HG03521 (cell line): ENCODE measurements at regions not wholly inside any gene's neighbourhood (a gene's known extent, or its start where the extent isn't known, plus 50 kb on each side); places are given as distances from the start of the nearest gene placed in this dataset.

Experiments used
- ATAC-seq: cut with Tn5 transposase; IDR thresholded peaks from one replicate; pipeline ENCODE4 v1.9.1; 2021; ENCODE audit warnings: mild to moderate bottlenecking, moderate library complexity; ENCODE audit not compliant: unreplicated experiment

DNA sequence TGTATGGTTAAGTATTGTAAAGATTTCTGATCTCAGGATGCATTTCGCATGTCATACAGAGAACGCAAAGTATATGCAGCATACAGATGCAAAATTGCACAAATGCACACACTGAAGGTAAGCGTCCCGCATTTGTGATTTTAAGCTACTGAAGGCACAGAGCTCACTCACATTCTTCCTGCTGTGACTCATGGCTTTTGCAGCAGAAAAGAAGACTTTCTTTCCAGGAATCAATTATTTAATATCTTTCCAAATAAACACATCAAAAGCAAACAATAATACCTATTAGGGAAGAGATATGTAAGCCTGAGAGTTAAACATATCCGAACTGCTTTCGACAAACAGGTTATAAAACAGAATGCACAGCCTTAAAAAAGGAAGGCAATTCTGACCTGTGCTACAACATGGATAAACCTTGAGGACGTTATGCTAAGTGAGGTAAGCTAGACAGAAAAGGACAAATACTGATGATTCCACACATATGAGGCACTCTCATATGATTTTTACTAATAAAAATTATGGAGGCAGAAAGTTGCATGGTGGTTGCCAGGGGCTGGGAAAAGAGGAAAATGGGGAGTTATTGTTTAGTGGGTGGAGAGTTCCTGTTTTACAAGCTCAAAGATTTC, 109.0 kb downstream of the TFAP2A start:
- no peak for ATAC-seq

DNA sequence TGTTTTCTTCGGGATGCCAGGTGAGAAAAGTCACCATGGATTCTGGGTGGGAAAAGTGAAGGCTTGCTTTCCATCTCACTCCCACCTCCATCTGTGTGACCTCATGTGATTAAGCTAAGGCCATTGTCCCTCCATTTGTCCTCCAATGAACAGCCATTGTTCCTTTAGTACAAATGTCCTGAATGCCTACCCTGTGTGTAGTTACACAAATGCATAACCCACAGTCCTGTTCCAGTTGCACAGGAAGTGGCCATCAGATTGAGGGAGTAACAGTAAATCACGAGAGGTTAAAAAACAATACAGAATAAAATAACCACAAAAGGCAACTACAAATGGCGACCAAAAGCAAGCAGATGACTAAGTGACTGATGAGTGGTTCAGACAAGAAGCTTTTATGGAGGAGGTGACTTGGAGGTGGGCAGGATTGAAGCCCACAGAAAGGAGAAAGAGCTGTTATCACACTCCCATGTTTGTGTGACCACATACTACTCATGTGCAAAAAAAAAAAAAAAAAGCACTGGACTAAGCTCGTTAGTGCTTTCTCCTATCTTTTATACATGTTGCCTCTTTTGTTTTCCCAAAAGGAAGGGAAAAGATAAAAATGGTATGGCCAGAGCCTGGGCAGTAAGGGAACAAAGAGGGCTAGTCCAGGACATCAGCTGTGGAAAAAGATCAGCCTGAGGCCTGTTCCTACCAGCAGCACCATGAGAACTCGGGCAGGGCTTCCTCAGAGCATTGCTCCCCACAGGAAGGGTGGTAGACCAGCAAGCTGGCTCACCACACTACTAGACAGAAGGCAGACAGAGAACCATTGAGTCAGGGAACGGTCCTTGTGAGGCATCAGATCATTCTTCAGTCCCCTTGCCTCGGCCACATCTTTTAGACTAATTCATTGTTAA, 111.0 kb downstream of the TFAP2A start:
- ATAC-seq: no peak

DNA sequence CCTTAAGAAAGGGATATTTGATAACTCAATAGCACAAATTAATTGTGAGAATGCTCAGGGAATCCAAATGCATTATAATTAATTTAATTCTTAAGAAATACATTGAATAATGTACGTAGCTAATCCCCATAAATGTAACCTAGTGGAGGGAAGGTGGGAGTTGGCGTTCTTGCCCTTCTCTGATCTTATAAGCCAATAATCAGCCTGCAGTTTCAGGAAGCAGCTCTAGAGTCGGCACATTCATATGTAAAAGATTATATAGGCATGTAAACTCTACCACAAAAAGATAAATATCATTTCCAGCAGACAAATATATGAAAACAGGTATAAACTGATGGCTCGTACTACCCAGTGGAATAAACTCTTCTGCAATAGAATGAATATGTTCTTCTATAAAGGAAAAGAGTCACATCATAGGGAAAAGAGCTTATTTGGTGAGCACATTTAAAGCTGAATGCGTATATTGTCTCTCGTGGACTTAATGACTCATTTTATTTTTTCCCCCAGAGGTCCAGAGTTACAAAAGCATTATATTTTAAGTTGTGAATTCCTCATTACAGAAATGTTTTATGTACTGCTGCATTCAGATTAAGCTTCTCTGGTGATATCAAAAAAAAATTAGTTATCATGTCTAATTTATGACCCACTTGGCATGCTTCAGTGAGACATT, 112.2 kb downstream of the TFAP2A start:
- ATAC-seq: no peak

DNA sequence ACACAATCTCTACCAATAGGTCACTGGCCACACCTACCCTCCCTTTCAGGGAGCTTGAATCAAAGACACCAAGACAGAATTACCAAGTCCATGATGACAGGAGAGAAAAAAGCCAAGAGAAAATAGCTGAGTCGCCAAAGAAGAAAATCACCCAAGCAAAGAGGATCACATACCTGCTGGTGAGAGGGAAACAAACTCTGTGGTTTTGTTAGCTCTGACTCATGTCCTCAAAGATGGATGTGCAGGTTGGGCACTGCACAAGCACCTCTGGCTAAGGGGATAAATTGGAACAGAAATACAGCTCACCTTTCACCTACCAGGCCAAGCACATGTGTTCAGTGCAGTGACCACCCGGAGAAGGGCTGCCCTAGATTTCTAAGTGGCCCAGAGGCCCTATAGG, 114.8 kb downstream of the TFAP2A start:
- ATAC-seq: no peak

DNA sequence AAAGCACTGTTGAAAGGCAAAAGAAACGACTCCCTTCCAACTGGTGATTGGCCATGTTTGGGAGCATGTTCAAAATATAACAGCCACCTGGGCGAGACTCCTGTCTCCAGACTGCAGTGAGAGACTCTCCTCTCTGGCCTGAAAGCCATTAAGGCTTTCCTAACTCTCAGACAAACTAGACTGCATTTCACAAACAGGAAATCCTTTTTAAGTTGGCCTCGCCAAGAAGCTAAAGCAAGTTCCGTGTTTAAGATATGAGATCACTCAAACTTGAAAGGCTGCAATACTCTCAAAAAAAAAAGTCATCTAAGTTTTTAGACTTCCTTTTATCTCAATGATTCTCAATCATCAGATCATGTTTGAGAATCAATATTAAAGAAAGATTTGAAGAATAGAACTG, 117.0 kb downstream of the TFAP2A start:
- no peak for ATAC-seq

DNA sequence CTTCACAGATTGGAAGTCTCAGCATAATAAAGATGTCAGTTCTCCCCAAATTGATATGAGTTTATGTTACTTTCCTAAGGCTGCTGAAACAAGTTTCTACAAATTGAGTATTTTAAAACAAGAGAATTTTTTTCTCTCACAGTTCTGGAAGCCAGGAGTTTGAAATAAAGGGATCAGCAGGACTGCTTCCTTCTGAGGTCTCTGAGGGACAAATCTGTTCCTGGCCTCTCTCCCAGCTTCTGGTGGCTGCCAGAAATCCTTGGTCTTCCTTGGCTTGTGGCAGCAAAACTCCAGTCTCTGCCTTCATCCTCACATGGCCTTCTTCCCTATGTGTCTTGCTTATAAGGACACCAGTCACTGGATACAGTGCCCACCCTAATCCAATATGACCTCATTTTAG, 136.1 kb downstream of the TFAP2A start:
- ATAC-seq: no peak

DNA sequence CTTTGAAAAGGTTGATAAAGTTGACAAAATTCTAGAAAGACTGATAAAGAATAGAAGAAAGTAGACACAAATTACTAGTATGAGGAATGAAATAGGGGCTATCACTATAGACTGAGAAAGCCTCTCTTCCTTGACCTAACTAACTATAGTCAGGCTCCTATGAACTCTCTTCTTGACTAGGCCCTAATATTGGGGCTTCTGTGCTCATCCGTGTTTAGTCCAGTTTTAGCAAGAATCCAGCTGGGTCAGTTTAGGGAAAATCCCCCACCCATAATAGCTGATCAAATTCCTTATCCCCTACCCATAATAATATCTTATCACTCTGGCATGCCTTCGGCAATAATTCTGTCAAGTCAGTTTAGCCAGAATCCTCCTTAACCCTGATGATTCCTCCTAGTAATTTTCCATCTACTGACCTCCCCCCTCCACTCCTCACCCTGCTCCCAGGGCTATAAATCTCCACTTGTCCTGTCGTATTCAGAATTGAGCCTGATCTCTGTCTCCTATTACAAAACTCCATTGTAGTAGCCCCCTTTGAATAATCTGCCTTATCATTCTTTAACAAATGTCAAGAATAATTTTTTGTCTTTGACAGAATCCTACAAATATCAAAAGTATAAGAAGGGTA, 138.1 kb downstream of the TFAP2A start:
- no peak for ATAC-seq

DNA sequence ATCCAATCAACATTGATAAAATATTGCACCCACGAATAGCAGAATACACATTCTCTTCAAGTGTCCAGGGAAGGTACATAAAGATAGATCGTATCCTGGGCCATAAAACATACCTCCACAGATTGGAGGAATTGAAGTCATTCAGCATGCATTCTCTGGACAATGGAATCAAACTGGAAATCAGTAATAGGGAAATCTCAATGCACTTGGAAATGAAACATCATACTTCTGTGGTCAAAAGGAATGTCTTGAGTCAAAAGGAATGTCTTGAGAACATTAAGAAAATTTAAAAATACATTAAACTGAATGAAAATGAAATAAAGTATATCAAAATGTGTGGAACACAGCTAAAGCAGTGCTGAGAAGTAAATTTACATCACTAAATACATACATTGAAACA, 138.8 kb downstream of the TFAP2A start:
- ATAC-seq: no peak

DNA sequence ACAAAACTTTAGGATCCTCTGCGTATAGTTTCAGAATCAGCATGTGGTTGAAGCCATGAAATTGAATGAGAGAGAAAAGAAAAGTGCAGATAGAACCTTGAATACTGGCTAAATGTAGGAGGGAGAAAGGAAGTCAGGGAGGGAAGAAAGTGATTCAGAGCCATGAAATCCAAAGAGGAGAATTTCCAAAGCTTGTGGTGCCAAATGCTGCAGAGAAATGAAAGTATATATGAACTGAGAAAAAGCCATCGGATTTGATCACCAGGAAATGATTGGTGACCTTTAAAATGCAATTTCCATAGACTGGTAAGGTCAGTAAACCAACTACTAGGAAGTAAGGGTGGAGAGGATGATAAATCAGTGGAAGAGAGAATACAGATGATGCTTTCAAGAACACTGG, 142.3 kb downstream of the TFAP2A start:
- no peak for ATAC-seq

DNA sequence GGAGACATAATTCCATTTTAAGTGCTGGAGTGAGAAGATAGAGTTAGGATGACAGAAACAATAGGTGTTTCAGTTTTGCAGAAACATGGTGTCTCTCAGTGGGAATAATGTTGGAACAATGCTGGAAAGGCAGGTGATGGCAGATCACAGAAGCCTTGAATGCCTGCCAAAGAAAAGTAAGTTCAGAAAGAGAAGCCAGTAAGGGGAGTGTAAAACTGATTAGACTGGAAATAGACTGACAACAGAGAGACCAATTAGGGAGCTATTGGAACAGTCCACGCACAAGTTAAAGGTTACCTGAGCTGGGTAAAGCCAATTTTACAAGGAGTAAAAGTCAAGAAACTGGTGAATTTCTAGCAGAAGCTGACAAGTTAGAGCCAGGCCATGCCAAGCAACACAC, 142.9 kb downstream of the TFAP2A start:
- ATAC-seq: no peak

DNA sequence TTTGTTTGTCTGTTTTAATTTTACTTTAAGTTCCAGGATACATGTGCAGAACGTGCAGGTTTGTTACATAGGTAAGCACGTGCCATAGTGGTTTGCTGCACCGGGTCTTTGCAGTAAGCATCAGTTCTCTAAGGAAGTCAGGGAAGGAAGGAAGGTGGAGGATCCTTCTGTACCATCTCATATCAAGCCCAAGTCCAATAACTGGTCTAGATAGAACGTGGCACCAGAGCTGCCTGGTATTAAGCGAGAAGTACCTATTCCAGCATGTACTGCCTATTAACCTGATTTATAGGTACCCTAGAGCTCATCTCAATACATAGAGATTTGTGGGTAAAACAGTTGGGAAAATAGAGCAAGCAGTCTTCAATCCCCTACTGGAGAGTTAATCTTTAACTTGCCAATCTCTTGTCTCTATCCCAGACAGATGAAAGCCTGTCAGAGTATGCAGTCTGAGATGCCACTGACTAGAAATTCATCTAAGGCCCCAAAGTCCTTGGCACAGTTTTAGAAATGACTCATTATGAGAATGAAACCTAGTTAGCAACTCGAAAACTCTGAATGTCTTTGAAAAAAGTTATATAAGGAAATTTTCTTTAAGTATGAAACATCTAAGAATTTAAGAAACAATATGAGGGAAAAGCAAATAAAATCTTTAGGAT, 144.9 kb downstream of the TFAP2A start:
- ATAC-seq: no peak

DNA sequence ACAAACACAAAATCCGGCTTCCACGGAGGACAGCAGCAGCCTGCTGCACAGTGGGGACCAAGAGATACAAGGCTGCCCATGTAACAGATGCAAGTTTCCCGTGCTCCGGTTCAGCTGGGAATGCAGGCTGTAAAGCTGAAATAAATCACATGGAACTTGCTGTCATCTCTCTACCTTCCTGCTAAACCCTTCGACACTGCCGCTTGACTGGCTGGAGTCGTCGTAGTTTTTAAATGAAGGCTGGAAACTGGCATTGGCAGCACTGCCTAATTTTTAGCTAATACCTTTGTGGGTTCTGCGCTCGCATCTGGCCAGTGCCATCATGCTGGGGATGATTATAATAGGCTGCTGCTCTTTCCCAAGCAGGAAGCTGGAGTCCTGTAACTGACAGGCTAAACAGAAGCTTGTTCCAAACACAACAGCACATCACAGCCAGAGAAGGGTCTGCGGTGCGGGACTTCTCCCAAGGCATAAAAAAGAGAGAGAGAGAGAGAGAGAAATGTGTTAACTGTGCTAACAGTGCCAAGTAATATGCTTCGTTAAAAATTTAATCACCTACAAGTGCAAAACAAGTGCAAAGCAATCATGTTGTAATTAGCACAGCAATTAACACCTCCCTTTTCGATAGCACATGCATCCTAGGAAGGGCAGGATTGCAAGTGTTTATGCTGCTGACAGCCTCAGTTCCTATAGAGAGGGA, 146.1 kb downstream of the TFAP2A start:
- no peak for ATAC-seq

DNA sequence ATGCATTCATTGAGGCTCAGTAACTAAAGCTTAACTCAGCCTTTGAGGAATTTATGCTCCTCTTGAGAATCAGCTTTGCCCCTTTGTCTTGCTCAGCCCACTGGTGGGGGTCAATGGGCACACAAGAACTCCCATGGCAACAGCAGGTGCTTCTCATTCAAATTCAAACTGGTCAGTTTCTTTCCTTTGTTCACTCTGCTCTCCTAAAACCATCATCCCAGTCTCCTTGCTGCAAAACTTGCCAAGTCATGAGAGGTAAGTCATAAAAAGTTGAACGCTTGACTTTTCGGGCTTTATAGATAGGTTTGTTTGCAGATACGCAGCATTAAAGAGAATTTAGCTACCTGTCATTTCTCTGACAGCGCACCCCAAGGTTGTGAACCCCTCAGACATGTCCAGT, 146.8 kb downstream of the TFAP2A start:
- no peak for ATAC-seq

DNA sequence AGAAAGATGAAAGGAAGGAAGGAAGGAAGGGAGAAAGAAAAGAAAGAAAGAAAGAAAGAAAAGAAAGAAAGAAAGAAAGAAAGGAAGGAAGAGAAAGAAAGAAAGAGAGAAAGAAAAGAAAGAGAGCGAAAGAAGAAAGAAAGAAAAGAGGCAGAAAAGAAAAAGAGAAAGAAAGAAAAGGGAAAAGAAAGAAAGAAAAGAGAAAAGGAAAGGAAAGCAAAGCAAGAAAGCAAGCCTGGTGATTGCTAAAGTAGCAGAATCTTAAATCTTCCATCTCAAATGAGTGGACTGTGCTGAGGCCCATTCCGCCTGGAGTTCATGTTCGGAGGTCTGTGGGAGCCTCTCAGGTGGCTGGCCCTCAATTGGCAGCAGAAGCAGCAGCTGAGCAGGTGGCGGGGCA, 148.4 kb downstream of the TFAP2A start:
- ATAC-seq: no peak

DNA sequence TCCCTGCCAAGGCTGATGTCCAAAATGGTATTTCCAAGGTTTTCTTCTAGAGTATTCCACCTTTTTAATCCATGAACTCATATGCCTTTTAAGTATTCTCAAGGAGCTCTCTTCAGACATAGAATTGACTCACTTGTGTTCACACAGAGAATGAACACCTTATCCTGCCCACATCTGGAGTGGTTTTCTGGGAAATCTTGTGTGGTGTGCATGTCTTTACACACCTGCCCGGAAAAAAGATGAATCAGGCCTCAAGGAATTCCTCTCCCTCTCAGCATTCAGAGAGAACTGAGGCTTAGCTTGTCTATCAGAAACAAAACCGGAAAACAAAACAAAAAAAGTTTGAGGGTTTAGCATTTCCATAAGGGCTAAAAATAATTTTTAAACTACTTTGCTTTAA, 148.8 kb downstream of the TFAP2A start:
- no peak for ATAC-seq

DNA sequence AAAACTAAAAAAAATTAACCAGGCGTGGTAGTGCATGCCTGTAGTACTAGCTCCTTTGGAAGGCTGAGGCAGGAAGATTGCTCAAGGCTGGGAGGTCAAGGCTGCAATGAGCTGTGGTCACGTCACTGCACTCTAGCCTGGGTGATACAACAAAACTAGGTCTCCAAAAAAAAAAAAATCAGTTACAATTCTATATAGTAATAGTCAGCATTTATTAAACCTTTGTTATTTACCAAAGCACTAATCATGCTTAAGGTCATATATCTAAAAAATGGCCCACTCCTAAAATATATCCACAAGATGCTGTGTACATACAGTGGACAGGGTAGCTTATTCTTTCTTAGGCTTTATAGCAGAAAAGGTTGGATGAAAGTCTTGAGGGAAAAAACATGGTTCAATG, 152.4 kb downstream of the TFAP2A start:
- ATAC-seq: no peak

DNA sequence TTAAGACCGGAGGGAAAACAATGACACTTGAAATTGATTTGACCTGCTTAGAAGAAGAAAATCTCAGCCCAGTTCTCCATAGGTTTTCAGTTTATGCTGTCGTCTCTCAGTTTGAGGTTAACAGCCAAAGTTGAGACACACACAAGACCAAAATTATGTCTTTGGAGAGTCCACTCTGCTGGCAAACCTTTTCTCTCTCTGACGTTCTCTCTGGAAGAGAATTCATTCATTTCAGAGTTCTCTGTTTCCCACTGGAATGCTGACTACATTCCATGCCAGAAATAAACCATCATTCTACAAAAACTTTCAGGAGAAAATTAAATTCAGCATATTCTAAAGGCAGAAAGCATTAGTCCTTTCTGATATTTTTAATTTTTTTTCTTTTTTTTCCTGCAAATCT, 155.2 kb downstream of the TFAP2A start:
- ATAC-seq: no peak

DNA sequence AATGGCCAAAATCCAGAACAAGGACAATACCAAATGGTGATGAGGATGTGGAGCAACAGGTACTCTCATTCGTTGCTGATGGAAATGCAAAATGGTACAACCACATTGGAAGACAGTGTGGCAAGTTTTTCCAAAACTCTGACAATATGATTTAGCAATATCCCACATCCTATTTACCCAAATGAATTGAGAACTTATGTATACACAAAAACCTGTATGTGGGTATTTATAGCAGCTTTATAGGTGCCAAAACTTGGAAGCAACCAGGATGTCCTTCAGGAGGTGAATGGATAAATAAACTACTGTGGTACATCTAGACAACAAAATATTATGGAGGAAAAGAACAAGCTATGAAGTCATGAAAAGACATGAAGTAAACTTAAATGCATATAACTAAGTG, 156.5 kb downstream of the TFAP2A start:
- ATAC-seq: no peak

DNA sequence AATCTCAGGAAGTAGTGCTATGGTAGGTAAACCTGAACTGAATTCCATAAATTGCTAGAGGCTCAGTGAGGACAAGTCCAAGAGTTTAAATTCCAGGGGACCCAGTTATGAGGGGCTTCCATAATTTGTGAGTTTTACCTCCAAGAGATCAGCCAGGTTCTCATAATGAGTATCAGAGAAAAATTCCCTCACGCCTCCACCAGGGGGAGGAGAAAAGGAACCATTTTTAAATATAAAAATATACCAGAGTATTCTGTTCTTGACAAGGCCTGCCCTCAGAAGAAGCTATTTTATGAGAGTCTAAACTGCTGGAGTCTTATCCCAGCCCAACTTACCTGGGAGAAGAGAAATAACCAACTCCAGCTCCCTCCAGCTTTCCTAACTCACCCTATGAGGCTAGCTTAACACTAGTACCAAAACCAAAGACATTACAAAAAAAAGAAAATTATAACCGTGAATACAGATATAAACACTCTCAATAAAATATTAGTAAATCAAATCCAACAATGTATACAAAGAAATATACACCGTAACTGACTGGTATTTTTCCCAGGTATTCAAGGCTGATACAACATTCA, 158.7 kb downstream of the TFAP2A start:
- no peak for ATAC-seq

DNA sequence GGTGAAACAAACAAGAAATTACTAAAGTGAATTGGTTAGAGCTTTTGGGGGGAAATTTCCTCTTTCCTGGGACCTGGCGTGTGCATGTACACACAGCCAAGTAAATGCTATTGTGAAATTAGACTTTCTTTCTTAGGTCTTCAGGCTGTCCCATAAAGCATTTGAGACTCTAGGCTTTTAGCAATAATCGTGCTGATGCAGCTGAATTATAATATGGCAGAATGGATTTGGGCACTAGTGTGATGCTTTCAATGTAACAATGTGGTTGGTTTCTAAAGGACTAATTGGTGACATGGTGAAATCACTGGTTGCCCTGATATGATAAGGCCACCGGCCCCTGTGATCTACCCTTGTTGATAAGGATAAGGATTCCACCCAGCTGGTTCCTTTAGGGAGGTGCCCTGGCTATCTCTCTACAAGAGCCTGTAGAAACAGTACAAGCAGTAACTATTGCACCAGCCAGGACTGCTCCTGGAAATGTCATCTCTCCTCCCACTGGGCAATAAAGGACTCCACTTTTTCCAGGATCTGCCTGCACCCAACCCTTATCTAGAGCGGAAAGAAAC, 164.1 kb downstream of the TFAP2A start:
- ATAC-seq: no peak
